ENCODE measurements at regions not wholly inside any gene's neighbourhood (a gene's known extent, or its start where the extent isn't known, plus 50 kb on each side); places are given as distances from the start of the nearest gene placed in this dataset.

DNA sequence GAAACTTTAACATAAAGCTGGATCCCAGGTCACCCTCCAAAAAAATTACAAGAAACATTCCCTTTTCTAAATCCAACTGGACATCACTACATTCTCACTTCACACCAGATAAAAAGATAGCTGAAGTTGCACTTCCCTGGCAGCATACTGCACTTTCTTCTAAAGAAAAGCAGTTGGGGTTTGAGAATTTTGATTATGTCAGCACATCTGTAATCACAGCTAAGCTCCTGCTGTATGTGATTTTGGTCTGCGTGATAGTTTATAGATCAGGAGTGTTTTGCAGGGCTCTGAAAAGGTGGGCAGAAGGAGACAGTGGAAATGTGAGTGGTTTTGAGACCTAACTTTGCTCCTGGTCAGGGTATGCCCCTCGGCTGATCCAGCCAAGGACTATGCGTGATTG, 199.1 kb upstream of the AKR1E2 start:
- no peak for DNase-seq (ENCODE audit: low read depth)
- TF ChIP-seq CTCF (IDR thresholded peaks at IDR 0.05; ENCODE audit: insufficient read depth, low read length): no peak
- no peak overlapping the region for H3K4me3 ChIP-seq (ENCODE audit: low read depth, low read length)

GRCh38 chr10:4623757-4624420, 202.1 kb upstream of the AKR1E2 start:
- no peak overlapping the region for H3K4me3 ChIP-seq (ENCODE audit: low read depth, low read length)
- TF ChIP-seq CTCF (IDR thresholded peaks at IDR 0.05; ENCODE audit: insufficient read depth, low read length): no peak
- DNase-seq (ENCODE audit: low read depth): peak; percentile 34

- no peak overlapping the region for H3K4me3 ChIP-seq (ENCODE audit: low read depth, low read length)
- no peak for TF ChIP-seq CTCF (IDR thresholded peaks at IDR 0.05; ENCODE audit: insufficient read depth, low read length)
- DNase-seq (ENCODE audit: low read depth): no peak
Observed at GRCh38 chr10:4623200-4623599, 202.8 kb upstream of the AKR1E2 start.

- TF ChIP-seq CTCF (IDR thresholded peaks at IDR 0.05; ENCODE audit: insufficient read depth, low read length): no peak
- no peak for DNase-seq (ENCODE audit: low read depth)
- no peak overlapping the region for H3K4me3 ChIP-seq (ENCODE audit: low read depth, low read length)
Observed at GRCh38 chr10:4622384-4622783, 203.6 kb upstream of the AKR1E2 start.

DNA sequence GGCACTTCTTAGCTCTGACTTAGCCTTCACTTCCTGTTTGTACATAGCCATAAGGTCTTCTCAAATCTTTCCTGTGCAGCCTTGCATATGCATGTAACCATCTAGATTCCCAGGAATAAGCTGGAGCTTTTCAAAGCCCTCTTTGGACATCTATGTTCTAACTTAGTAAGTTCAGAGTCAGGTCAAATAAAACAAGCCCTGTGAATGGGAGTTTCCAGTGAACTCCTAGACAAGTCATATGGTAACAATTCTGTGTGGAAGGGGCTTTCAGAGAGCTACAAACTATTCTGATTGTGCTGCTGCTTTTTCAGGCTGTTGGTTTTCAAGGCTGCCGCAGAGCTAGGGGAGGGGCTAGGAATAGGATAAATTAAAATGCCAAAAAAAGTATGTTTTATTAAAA, 208.4 kb upstream of the AKR1E2 start:
- no peak overlapping the region for H3K4me3 ChIP-seq (ENCODE audit: low read depth, low read length)
- no peak for TF ChIP-seq CTCF (IDR thresholded peaks at IDR 0.05; ENCODE audit: insufficient read depth, low read length)
- DNase-seq (ENCODE audit: low read depth): no peak

- DNase-seq (ENCODE audit: low read depth): no peak
- TF ChIP-seq CTCF (IDR thresholded peaks at IDR 0.05; ENCODE audit: insufficient read depth, low read length): no peak
Observed at GRCh38 chr10:4615042-4615441, 211.0 kb upstream of the AKR1E2 start.

GRCh38 chr10:4609251-4609650, 216.8 kb upstream of the AKR1E2 start:
- TF ChIP-seq CTCF (IDR thresholded peaks at IDR 0.05; ENCODE audit: insufficient read depth, low read length): no peak
- DNase-seq (ENCODE audit: low read depth): no peak
- H3K4me3 ChIP-seq (ENCODE audit: low read depth, low read length): no peak overlapping the region

More at GRCh38 chr10:4615042-4615441, 211.0 kb upstream of the AKR1E2 start:
- no peak overlapping the region for H3K4me3 ChIP-seq (ENCODE audit: low read depth, low read length)

Data from fibroblast of the aortic adventitia (primary cell).